ENCODE measurements at regions not wholly inside any gene's neighbourhood (a gene's known extent, or its start where the extent isn't known, plus 50 kb on each side); places are given as distances from the start of the nearest gene placed in this dataset.
"Not testable (repeated sequence)": the region's sequence is repeated elsewhere in the genome, so short reads cannot be mapped to it uniquely, and the experiment has no call there.

DNA sequence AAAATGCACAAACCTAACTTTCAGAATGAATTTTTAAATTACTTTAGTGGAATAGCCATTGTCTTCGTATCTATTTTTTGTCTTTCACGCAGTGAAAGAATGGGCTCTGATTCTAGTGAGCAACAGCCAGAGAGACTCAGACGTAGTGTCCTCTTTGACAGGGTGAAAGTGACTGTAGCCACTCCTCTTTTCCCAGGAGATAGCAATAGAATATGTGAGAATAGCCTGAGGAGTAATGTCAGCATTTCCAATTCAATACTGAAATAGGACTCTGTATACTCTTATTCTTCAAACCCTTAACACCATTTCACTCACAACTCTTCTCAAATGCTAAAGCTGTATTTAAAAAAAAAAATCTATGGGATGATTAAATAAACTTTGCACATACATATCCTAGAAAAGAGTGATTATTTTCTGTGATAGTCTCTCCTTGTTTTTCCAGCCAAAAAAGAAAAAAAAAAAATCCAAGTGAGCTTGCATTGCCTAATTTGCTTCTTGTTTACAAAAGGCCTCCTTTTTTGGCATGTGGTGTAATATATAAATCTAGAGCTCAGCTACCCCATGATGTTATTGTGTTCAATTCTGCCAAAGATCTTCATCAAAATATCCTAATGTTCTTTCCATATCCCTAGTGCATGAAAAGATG is 626.1 kb upstream of the SLITRK6 start:
- DNase-seq (ENCODE audit: low read depth in 2 of 2) = no peak

DNA sequence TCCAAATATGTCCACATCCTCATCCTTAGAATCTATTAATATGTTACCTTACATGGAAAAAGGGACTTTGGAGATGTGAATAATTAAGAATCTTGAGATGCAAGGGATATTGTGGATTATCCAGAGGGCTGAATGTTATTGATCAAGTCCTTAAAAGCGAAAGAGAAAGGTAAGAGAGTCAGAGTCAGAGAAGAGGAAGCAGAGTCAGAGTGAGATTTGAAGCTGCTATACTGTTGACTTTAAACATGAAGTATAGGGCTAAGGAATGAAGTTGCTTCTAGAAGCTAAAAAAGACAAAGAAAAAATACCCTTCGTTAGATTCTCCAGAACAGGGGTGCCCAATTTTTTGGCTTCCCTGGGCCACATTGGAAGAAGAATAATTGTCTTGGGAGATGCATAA is 627.2 kb upstream of the SLITRK6 start:
- DNase-seq (ENCODE audit: low read depth in 2 of 2) = no peak

DNA sequence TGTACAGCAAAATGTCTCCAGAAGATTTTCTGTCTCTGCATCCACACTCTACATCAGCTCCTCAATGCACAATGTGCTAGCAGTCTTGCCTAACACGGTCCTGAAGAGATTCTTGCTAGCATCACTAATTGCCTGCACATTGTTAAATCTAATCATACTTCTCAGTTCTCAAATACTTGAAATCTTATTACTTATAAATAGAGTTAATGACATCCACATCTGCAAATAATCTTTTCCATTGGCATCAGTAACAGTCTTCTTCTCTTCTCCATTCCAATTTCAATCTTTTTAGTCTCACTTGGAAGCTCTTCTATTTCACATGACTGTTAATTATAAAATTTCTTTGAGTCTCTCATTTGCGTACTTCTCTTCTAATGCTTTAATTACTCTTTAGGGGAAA is 630.5 kb upstream of the SLITRK6 start:
- no peak for DNase-seq (ENCODE audit: low read depth in 2 of 2)

DNA sequence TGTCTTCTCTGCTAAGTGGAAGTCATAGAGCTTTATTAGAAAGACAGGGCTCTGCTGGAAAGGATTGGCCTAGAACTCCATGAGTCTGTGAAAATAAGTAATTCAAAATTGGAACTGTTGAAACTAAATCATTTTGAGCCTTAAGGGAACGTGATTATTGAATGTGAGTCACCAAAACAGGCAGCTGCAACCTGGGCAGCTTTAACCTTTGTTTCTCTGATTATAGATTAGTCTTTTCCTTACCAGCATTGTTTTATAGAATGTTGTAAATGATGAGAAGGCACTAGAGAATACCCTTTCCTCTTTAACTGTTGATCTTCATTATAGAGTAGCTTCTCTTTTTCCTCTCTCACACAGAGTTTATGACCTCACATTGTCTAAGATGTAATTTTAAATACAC is 638.8 kb upstream of the SLITRK6 start:
- no peak for DNase-seq (ENCODE audit: low read depth in 2 of 2)

DNA sequence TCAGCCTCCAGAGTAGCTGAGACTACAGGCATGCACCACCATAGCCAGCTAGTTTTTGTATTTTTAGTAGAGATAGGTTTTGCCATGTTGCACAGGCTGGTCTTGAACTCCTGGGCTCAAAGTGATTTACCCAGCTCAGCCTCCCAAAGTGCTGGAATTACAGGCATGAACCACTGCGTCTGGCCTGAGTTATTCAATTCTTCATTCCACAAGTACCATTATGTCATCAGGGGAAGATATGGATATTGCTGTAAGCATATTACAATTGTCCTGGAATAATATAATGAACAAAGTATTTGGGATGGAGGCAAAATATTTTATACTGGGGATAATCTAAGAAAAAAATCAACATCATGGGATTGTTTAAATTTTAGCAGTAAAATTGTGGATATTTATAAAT is 646.0 kb upstream of the SLITRK6 start:
- DNase-seq (ENCODE audit: low read depth in 2 of 2) = no peak

DNA sequence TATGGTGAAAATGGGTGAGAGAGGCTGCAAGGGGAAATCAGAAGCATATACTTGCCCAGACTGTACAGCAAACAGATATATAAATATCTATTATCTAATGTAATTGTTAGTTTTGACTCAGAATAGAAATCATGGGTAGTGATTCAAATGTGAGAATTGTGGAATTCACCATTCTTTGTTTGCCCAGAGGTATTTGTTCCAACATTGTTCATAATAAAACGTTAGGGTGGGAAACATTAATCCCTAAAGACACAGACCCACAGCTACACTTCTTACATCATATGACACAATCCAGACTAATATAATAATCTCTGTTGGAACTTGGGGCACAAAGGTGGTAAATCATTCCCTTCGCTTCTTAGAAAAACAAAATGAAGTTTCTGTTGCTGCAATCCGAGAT is 646.5 kb upstream of the SLITRK6 start:
- DNase-seq (ENCODE audit: low read depth in 2 of 2) = no peak

DNA sequence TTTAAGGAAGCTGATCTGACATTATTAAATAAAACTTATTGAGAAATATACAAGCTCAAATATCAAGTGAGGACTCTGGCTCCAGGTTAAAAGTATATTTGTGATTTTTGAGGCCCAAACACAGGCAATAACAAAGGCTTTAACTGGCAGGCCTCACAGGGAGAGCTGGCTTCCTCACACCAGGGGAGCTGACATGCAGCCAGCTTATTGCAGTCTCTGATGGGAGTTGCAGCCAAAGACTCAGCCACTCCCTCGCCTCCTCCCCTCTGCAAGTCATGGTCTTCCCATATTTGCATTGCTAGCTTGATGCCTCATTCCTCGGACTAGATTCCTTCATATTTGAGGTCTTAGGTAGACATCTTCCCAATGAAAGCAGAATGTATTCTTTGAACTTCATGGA is 647.1 kb upstream of the SLITRK6 start:
- no peak for DNase-seq (ENCODE audit: low read depth in 2 of 2)

DNA sequence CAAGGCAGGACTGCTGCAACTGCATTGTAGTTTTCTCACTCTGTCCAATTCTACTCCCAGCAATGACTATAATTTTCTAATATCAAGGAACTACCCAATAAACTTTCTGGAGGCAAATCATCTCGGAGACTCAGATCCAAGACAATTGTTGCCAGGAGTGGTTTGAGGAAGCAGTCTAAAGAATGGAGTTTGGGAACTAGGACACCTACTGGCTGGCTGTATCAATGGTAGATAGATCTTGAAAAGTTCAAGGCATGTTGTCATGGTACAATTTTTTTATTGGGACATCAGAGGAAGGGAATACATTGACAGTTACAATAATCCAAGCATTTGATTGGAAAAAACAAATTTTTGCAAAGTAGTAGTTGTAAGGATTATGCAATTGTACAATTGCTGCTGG is 648.3 kb upstream of the SLITRK6 start:
- DNase-seq (ENCODE audit: low read depth in 2 of 2) = no peak

DNA sequence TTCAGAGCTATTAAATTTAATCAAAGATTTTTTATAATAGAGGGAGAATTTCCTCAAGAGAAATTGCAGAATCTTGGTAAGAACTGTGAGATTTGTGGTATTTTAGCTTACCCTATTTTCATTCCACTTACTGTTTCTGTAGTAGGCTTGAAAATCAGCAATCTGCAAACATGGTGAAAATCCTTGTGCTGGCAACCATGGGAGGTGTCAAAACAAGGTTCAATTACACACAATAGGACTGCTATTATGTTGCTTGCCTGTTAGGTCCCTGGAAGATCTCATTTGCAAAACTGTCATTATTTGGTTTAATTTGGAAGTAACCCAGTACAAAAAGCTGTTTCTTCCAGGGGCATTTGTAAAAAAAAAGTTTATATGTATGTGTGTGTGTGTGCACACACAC is 662.8 kb upstream of the SLITRK6 start:
- DNase-seq (ENCODE audit: low read depth in 2 of 2) = no peak

DNA sequence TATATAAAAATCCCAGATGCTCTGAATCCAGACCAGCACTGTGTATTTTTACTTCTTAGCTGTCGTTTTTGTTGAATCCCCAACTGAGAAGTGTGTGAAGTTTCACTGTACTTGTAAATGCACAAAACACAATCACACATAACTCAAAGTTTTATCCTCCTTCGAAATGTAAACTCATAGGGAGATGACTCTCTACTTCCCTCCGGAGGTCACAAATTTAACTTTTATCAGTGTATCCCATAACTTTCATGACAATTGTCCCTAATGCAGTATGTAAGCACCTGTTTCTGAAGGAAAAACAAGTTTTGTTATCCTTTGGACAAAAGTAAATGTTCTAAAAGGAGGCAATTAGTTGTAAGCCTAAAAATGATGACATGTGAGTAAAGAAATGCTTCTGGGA is 665.0 kb upstream of the SLITRK6 start:
- no peak for DNase-seq (ENCODE audit: low read depth in 2 of 2)

DNA sequence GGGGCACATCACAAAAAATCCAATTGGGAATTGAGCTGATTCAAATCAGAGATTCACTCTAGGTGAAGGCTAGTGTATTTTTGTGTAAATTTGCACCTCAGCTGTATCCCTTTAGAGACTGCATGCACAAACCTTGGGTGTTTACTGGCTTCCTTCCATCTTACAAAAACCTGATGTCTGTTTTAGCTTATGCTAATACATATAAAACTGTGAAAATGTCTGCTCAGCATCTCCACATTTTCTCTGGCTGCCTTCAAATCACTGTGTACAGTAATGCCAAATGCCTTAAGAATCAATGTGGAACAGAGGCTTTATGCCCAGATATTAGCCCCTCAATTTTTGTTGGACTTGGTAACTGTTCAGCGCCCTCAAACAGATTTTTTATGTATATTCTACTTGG is 675.8 kb upstream of the SLITRK6 start:
- no peak for DNase-seq (ENCODE audit: low read depth in 2 of 2)

DNA sequence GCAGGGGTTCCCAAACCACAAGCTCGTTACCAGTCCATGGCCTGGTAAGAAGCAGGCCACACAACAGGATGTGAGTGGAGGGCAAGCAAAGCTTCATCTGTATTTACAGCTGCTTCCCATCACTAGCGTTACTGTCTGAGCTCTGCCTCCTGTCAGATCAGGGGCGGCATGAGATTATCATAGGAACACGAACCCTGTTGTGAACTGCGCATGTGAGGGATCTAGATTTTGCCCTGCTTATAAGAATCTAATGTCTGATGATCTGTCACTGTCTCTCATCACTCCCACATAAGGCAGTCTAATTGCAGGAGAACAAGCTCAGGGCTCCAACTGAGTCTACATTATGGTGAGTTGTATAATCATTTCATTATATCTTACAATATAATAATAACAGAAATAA is 677.4 kb upstream of the SLITRK6 start:
- no peak for DNase-seq (ENCODE audit: low read depth in 2 of 2)

DNA sequence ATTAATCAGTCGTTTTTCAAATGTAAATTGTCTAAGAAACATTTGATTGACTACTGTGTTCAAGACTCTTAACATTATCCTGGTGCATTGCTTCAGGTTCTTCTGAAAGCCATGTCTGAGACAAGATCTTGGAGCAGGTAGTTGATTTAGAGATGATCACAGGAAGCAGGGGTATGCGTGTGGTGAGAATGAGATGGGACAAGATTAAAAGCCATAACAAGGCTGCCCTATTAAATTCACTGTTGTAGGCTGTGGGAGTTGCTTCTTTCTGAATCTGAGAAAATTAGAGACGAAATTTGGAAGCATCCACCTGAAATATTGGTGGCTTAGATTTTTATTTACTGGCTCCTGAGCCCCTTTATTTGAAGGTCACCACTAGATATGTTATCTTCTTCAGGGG is 687.4 kb upstream of the SLITRK6 start:
- no peak for DNase-seq (ENCODE audit: low read depth in 2 of 2)

DNA sequence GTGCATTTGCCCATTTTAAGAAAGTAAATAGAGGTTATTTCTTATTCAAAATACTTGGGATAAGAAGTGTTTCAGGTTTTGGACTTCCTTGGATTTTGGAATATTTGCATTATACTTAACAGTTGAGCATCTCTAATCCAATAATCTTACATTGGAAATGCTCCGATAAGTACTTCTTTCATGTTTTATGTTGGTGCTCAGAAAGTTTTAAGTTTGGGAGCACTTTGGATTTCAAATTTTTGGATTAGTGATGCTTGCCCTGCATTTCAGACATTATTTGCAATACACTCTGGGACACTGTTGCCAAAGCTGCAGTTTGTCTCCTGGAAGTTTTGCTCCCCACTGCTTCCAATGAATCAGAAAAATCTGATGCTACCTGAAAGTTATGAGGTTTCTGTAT is 691.9 kb upstream of the SLITRK6 start:
- DNase-seq (ENCODE audit: low read depth in 2 of 2) = no peak

DNA sequence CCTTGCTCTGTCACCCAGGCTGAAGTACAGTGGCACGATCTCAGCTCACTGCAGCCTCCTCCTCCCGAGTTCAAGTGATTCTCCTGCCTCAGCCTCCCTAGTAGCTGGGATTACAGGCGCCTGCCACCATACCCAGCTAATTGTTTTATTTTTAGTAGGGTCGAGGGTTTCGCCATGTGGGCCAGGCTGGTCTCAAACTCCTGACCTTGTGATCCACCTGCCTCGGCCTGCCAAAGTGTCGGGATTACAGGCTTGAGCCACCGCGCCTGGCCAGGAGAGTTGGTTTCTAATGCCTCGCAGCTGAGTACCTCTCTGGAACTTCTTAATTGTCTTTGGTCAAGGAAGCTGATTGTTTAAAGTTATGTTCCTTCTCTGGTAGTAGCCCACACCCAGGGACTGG is 702.7 kb upstream of the SLITRK6 start:
- not testable (repeated sequence) for DNase-seq (ENCODE audit: low read depth in 2 of 2)

DNA sequence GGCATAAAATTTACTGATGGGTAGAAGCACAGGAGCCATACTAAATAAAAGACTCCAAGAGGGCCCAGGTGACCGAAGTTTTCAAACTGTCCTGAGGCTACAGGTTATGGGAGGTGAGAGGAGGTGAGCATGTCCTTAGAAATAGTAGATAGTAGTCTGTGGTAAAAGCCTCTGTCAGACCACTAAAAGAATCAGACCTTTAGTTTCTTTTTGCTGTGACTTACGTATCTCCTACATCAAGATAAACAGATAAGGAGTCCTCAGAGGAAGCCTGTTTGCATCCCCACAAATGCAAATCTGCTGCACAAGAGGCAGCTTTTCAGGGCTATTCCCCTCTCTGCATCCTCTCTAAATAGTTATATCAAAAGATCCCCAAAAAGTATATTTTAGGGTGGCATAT is 711.6 kb upstream of the SLITRK6 start:
- DNase-seq (ENCODE audit: low read depth in 2 of 2) = no peak

DNA sequence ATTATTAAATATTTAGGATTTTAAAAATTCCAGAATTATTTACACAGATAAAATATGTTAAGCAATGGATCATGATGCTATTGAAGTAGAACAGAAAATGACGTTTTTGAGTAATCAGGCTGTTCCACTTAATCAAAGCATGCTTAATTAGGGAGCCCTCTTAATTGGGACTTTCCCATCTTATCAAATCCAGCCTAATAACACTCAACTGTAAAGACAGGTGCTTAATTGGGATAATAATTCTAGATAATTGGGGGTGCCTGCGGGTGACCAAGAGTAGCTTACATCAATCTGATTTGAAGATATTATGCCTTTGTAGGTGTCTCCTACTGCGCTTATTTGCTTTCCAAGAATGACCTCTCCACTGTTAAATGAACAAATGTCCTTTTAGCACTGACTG is 742.2 kb upstream of the SLITRK6 start:
- DNase-seq (ENCODE audit: low read depth in 2 of 2) = no peak

DNA sequence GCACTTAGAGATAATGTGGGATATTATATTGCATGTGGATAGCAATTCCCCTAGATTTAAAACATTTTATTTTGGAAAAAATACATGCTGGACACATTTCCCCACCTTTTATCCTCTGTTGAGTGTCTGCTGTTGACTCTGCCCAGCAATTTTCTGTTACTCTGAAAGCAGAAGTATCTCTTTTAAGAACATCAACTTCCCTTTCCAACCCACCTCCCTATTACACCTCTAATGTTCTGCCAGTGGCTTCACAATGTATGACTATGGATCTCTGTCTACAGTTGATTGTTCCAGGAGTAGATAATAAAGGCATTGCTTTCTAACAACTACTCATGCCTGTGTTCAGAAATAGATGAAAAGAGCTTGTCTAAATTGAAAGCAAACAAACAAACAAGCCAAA is 754.8 kb upstream of the SLITRK6 start:
- no peak for DNase-seq (ENCODE audit: low read depth in 2 of 2)

DNA sequence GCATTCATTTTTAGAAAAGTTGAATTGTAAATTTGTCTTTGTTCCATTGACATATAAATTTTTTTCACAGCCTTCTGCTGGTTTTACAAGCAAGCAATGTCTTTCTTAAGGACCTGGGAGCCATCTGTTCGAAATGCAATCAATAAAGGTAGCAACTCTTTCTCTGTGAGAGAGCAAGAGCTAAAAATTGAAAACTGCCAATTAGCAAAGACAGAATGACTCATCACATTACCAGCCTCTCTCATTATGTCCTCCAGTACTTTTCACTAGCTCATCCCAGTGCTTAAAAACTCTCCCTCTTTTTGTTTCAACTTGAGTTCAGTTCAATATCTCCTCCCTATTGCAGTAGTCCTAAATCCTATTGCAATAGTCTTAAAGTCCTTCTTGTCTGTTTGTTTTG is 760.7 kb upstream of the SLITRK6 start:
- no peak for DNase-seq (ENCODE audit: low read depth in 2 of 2)

DNA sequence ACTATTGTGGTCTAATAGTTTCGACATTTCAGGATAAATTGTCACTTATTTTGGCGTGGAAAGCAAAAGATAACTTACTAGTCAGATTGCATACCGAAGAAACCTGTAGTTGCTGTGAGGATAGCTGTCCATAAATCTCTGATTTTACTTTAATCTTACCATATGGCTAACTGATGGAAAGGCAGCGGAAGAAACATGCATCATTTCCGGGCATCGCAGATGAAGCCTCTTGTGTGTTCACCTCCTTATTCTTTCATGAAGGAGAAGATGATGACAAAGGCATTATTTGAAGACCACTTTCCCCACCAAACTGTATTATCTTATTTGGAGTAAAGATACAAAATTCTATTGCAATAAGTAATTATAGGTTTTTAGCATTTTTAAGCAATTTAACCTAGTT is 763.6 kb upstream of the SLITRK6 start:
- DNase-seq (ENCODE audit: low read depth in 2 of 2) = no peak

DNA sequence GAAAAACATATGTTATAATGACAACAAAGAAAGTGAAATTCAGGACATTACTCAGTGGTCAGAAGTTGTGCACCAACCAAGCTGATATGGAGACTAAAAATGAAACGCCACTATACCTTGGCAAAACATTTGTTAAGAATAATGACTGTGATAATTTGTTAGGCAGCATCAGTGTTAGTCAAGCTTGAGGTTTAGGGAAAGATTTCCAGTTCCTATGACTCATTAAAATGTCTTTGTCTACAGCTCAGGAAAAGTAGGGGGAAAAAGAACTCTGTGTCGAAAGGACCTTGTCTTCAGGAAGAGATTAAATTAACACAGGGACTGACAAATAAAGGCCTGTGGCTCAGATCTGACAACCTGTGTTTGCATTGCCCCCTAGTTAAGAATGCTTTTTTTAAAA is 764.1 kb upstream of the SLITRK6 start:
- no peak for DNase-seq (ENCODE audit: low read depth in 2 of 2)

DNA sequence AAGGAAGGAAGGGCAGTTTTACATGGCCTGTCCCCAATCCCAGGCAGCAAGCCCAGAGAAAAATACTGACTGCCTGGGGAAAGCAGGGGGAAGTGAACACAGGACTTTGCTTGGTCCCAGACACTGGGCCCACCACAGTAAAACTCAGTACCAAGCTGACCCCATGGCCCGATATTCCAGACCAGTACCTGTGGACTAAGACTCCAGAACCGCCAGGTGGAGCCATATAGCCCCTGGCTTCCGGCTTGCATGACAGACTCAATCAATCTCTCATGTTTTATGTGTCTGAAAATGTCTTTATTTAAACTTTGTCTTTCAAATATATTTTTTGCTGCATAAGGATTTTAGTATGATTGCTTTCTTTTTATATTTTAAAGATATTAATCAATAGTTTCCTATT is 767.9 kb upstream of the SLITRK6 start:
- DNase-seq (ENCODE audit: low read depth in 2 of 2) = no peak

DNA sequence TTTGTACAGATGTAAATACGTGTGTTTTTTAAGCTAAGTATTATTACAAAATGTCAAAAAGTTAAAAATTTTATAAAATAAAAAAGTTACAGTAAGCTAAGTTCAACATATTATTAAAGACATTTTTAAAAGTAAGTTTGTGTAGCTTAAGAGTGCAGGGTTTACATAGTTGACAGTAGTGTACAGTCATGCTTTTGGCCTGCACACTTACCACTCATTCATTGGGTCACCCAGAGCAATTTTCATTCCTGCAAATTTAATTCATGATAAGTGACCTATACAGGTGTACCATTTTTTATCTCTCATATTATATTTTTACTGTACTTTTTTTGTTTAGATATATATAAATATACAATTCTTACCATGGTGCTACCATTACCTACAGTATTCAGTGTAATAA is 769.9 kb upstream of the SLITRK6 start:
- no peak for DNase-seq (ENCODE audit: low read depth in 2 of 2)

DNA sequence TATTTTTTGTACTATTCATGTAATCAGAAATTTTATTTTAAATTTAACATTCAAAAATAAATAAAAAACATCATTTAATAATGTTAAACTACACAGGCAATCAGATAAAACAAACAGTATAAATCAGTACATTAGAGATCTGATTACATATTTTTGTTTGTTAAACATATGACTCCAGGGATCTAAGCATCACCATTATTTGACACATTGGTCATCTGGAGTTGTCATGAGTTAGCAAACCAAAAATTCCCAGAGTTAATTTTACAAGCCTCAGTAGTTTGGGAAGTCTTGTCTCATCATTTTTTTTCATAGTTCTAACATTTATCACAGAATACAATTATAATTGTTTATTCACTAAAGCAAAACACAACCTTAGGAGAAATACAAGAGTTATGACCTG is 770.8 kb upstream of the SLITRK6 start:
- no peak for DNase-seq (ENCODE audit: low read depth in 2 of 2)

DNA sequence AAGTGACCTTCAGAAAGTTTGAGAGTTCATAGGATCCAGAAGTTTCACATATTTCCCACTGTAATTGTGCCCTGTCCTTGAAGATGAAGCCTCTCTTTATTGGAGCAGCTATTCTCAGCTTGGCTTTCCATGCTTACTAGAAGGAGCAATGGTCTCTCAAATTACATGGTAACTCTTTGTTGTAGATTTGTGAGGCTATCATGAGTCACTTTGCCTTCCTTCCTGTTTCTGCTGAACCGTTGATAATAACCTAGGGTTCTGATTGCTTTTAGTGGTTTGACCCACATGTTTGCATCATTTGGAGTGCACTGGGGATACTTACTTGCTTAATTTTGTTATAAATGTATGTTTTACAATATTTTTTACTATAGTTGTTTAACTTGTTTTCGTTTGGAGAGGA is 772.9 kb upstream of the SLITRK6 start:
- no peak for DNase-seq (ENCODE audit: low read depth in 2 of 2)

Data from stimulated activated CD8-positive, alpha-beta memory T cell treated with anti-CD3 and anti-CD28 coated beads, Interleukin-2, amount 100 ng/mL, for 48 hours (primary cell).